ENCODE measurements at regions not wholly inside any gene's neighbourhood (a gene's known extent, or its start where the extent isn't known, plus 50 kb on each side); places are given as distances from the start of the nearest gene placed in this dataset.

GRCh38 chr13:55263045-55263444, 1877.7 kb upstream of the PRR20A start:
- H3K27ac ChIP-seq (ENCODE audit: low read length), result no peak overlapping the region
- TF ChIP-seq RAD21 (conservative IDR thresholded peaks at IDR 0.05), result no peak
- no peak for TF ChIP-seq EZH2 (IDR thresholded peaks at IDR 0.05; ENCODE audit: borderline replicate concordance, insufficient read depth, low read length, poor library complexity, severe bottlenecking)
- no peak for TF ChIP-seq CTCF (IDR thresholded peaks at IDR 0.05; ENCODE audit: poor library complexity, severe bottlenecking)
- TF ChIP-seq REST (IDR thresholded peaks at IDR 0.05; ENCODE audit: borderline replicate concordance), result no peak
- TF ChIP-seq POLR2AphosphoS5 (IDR thresholded peaks at IDR 0.05), result no peak
- no peak for TF ChIP-seq SMC3 (conservative IDR thresholded peaks at IDR 0.05; ENCODE audit: poor library complexity)
- no peak for TF ChIP-seq EP300 (conservative IDR thresholded peaks at IDR 0.05; ENCODE audit: poor library complexity, severe bottlenecking)
- TF ChIP-seq TAF1 (IDR thresholded peaks at IDR 0.05; ENCODE audit: low read depth), result no peak
- no peak for TF ChIP-seq MXI1 (conservative IDR thresholded peaks at IDR 0.05; ENCODE audit: poor library complexity, severe bottlenecking)
- H3K9me2 ChIP-seq (ENCODE audit: insufficient read depth, low read length), result no peaks in the 10 kb centered on the region
- no peak overlapping the region for H3K4me3 ChIP-seq (ENCODE audit: low read length)
- no peaks in the 10 kb centered on the region for H3K36me3 ChIP-seq (ENCODE audit: insufficient read depth, low read length)
- no peak overlapping the region for H3K9ac ChIP-seq (ENCODE audit: low read length)
- H2AFZ ChIP-seq (ENCODE audit: low read depth, low read length), result no peak overlapping the region
- H3F3A ChIP-seq (ENCODE audit: insufficient read depth, low read length, poor library complexity, severe bottlenecking), result no peaks in the 10 kb centered on the region
- H3K9me3 ChIP-seq (ENCODE audit: low read length), result no peaks in the 10 kb centered on the region
- H3K27me3 ChIP-seq (ENCODE audit: insufficient read depth, low read depth, low read length), result no peaks in the 10 kb centered on the region
- H3K79me2 ChIP-seq (replicated peaks; ENCODE audit: insufficient read depth, low read length), result no peaks in the 10 kb centered on the region
- H4K20me1 ChIP-seq (ENCODE audit: insufficient read depth), result no peaks in the 10 kb centered on the region
- no peak overlapping the region for H3K4me2 ChIP-seq (ENCODE audit: low read length)

GRCh38 chr13:55266644-55267043, 1874.1 kb upstream of the PRR20A start:
- H3K36me3 ChIP-seq (ENCODE audit: insufficient read depth, low read length), result no peaks in the 10 kb centered on the region
- H3K9me2 ChIP-seq (ENCODE audit: insufficient read depth, low read length), result no peaks in the 10 kb centered on the region
- no peak overlapping the region for H3K4me2 ChIP-seq (ENCODE audit: low read length)
- no peaks in the 10 kb centered on the region for H3F3A ChIP-seq (ENCODE audit: insufficient read depth, low read length, poor library complexity, severe bottlenecking)
- H3K4me3 ChIP-seq (ENCODE audit: low read length), result no peak overlapping the region
- no peaks in the 10 kb centered on the region for H4K20me1 ChIP-seq (ENCODE audit: insufficient read depth)
- no peak overlapping the region for H3K9ac ChIP-seq (ENCODE audit: low read length)
- no peaks in the 10 kb centered on the region for H3K27me3 ChIP-seq (ENCODE audit: insufficient read depth, low read depth, low read length)
- H3K27ac ChIP-seq (ENCODE audit: low read length), result no peak overlapping the region
- no peak overlapping the region for H2AFZ ChIP-seq (ENCODE audit: low read depth, low read length)
- no peak for TF ChIP-seq EP300 (conservative IDR thresholded peaks at IDR 0.05; ENCODE audit: poor library complexity, severe bottlenecking)
- no peak for TF ChIP-seq RAD21 (conservative IDR thresholded peaks at IDR 0.05)
- no peaks in the 10 kb centered on the region for H3K9me3 ChIP-seq (ENCODE audit: low read length)
- no peaks in the 10 kb centered on the region for H3K79me2 ChIP-seq (replicated peaks; ENCODE audit: insufficient read depth, low read length)

GRCh38 chr13:55298201-55298600, 1842.5 kb upstream of the PRR20A start:
- no peaks in the 10 kb centered on the region for H3K9me2 ChIP-seq (ENCODE audit: insufficient read depth, low read length)
- no peak overlapping the region for H2AFZ ChIP-seq (ENCODE audit: low read depth, low read length)
- H3F3A ChIP-seq (ENCODE audit: insufficient read depth, low read length, poor library complexity, severe bottlenecking), result no peaks in the 10 kb centered on the region
- no peak overlapping the region for H3K4me3 ChIP-seq (ENCODE audit: low read length)
- H3K9ac ChIP-seq (ENCODE audit: low read length), result no peak overlapping the region
- H4K20me1 ChIP-seq (ENCODE audit: insufficient read depth), result no peaks in the 10 kb centered on the region
- TF ChIP-seq POLR2AphosphoS5 (IDR thresholded peaks at IDR 0.05) (no peak), EP300 (conservative IDR thresholded peaks at IDR 0.05; ENCODE audit: poor library complexity, severe bottlenecking) (no peak), CTCF (IDR thresholded peaks at IDR 0.05; ENCODE audit: poor library complexity, severe bottlenecking) (no peak), TAF1 (IDR thresholded peaks at IDR 0.05; ENCODE audit: low read depth) (no peak), SMC3 (conservative IDR thresholded peaks at IDR 0.05; ENCODE audit: poor library complexity) (no peak), MXI1 (conservative IDR thresholded peaks at IDR 0.05; ENCODE audit: poor library complexity, severe bottlenecking) (no peak), EZH2 (IDR thresholded peaks at IDR 0.05; ENCODE audit: borderline replicate concordance, insufficient read depth, low read length, poor library complexity, severe bottlenecking) (no peak), REST (IDR thresholded peaks at IDR 0.05; ENCODE audit: borderline replicate concordance) (no peak), RAD21 (conservative IDR thresholded peaks at IDR 0.05) (no peak)
- no peaks in the 10 kb centered on the region for H3K27me3 ChIP-seq (ENCODE audit: insufficient read depth, low read depth, low read length)
- no peak overlapping the region for H3K27ac ChIP-seq (ENCODE audit: low read length)
- no peak overlapping the region for H3K4me2 ChIP-seq (ENCODE audit: low read length)
- no peaks in the 10 kb centered on the region for H3K79me2 ChIP-seq (replicated peaks; ENCODE audit: insufficient read depth, low read length)
- no peaks in the 10 kb centered on the region for H3K36me3 ChIP-seq (ENCODE audit: insufficient read depth, low read length)
- no peaks in the 10 kb centered on the region for H3K9me3 ChIP-seq (ENCODE audit: low read length)
